ENCODE measurements at regions not wholly inside any gene's neighbourhood (a gene's known extent, or its start where the extent isn't known, plus 50 kb on each side); places are given as distances from the start of the nearest gene placed in this dataset.

DNA sequence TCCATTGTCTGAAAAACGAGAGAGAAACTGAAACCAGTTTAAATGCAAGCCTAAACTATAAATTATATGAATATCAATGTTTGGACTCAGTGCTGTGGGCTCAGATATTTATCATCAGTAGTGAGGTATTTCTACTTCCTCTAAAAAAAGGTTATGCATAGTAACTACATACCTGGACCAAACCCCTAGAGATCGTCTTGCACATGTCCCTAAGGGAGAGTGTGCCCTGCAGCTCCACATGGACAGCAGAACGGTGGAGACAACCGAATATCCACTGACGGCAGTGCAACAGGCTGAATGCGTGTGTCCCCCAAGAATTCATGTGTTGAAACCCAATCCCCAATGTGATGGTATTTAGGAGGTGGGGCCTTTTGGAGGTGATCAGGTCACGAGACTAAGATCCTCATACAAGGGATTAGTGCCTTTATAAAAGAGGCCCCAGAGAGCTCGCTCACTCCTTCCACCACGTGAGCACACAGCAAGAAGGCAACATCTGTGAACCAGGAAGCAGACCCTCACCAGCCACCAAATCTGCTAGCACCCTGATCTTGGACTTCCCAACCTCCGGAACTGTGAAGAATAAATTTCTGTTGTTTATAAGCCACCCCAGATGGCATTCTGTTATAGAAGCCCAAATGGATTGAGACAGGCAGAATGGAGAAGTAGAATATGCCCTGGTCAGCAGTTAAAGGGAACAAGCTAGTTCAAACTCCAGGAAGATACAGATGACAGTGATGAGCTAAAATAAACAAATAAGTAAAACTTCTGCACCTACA is 208.4 kb downstream of the ANAPC1 start:
- DNase-seq, result no peak

GRCh38 chr2:111676291-111676822 is 207.6 kb downstream of the ANAPC1 start:
- DNase-seq, result no peak

DNA sequence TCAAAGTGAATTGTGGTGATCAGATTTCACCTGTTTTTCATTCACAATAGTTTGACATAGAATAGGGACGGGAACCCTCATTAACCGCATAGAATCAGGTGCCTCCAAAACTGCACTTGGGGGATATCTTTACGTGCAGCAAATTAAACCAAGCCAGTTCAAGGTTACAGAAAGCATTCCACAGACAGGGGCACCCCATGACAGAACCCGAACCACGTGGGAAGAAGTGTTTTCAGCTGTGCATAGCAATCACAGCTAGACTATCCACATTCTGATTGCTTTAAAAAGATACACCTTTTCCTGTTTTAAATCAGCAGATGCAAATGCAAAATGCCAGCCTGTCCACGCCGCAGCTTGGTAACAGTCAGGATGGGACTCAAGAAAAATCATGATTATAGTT is 205.8 kb downstream of the ANAPC1 start:
- DNase-seq, result no peak

DNA sequence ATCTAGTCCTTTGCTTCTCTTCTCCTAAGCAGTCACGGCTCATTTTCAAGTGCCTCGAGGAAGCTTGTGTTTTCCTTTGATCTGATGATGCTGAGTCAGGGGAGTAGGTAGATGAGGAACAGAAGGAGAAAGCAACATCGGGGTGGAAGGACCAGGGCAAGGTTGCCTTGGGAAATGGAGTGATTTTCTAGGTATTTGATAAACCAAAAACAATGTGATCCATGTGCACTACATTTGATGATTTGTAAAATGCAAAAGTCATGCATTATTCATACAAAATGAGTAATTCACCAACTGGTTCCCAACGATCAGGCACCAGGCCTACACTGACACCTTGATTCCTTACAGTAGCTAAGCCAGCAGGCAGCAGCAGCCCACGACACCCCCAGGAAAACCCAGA is 205.3 kb downstream of the ANAPC1 start:
- DNase-seq, result no peak

GRCh38 chr2:111679202-111679601 is 204.8 kb downstream of the ANAPC1 start:
- DNase-seq, result no peak

GRCh38 chr2:111684611-111685010 is 199.4 kb downstream of the ANAPC1 start:
- no peak for DNase-seq

GRCh38 chr2:111685342-111685741 is 198.7 kb downstream of the ANAPC1 start:
- no peak for DNase-seq

- no peak for DNase-seq
These were observed 197.0 kb downstream of the ANAPC1 start for GRCh38 chr2:111686994-111687393.

- no peak for DNase-seq
These were observed 196.1 kb downstream of the ANAPC1 start for GRCh38 chr2:111687911-111688310.

GRCh38 chr2:111688482-111688881 is 195.5 kb downstream of the ANAPC1 start:
- DNase-seq, result peak; percentile 76

- no peak for DNase-seq
These were observed 194.8 kb downstream of the ANAPC1 start for GRCh38 chr2:111689174-111689573.

- no peak for DNase-seq
These were observed 194.1 kb downstream of the ANAPC1 start for GRCh38 chr2:111689941-111690340.

- DNase-seq, result no peak
These were observed 192.7 kb downstream of the ANAPC1 start for GRCh38 chr2:111691164-111691875.

DNA sequence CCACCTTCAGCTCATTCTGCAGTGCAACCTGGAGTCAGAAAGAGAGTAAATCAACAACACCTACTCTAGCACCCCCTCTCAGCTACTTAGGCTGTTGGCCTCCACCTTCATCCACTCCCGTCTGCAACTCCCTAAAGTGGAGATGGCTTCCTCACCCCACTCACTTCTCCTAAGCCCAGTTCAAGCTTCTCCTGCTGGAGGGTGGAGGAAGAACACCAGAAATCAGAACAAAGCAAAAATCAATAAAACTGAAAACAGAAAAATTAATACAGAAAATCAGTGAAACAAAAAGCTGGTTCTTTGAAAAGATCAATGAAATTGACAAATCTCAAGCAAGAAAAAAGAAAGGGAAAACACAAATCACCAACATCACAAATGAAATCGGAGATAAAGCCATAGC is 191.7 kb downstream of the ANAPC1 start:
- no peak for DNase-seq

- peak; percentile 83 for DNase-seq
These were observed 189.3 kb downstream of the ANAPC1 start for GRCh38 chr2:111694700-111695101.

GRCh38 chr2:111695441-111696007 is 188.5 kb downstream of the ANAPC1 start:
- no peak for DNase-seq

DNA sequence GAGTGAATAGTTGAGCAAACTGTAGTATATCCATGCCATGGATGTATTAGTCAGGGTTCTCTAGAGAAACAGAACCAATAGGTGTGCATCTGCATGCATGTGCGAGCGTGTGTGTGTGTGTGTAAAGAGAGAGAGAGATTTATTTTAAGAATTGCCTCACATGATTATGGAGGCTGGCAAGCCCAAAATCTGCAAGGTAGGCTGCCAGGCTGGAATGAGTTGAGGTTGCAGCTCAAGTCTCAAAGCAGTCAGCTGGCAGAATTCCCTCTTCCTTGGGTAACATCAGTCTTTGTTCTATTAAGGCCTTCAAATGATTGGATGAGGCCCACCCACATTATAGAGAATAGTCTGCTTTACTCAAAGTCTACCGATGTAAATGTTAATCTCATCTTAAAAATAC is 187.8 kb downstream of the ANAPC1 start:
- no peak for DNase-seq

DNA sequence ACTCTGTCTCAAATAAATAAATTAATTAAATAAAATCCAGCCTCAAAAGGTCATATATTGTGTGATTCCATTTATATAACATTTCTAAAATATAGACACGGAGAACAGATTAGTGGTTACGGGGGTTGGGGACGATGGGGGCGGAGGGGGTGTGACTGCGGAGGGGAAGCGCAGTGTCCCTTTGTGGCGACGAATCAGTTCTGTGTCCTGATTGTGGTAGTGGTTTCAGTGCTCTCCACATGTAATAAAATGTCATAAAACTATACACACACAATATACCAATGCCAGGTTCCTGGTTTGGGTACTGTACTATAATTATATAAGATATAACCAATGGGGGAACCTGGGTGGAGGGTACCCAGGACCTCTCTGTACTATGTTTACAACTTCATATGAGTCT is 186.4 kb downstream of the ANAPC1 start:
- no peak for DNase-seq

GRCh38 chr2:111698089-111698488 is 185.9 kb downstream of the ANAPC1 start:
- no peak for DNase-seq

- peak; percentile 84 for DNase-seq
These were observed 185.0 kb downstream of the ANAPC1 start for GRCh38 chr2:111698743-111699554.

DNA sequence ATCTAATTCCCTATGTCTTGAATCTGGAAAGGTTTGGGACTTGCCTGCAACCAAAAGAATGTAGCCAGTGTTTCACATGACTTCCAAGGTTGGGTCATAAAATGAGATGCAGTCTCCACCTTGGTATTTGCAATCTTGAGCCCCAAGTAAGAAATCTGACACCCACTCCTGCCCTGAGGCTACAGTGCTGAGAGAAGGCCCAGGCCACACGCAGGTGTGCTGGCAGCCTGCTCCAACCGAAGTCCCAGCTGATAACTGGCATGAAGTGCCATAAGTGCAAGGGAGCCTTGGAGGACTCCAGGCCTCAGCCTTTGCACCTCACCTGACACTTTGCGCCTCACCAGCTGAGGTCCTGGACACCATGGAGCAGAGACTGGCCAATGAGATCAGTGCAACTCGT is 182.7 kb downstream of the ANAPC1 start:
- no peak for DNase-seq

DNA sequence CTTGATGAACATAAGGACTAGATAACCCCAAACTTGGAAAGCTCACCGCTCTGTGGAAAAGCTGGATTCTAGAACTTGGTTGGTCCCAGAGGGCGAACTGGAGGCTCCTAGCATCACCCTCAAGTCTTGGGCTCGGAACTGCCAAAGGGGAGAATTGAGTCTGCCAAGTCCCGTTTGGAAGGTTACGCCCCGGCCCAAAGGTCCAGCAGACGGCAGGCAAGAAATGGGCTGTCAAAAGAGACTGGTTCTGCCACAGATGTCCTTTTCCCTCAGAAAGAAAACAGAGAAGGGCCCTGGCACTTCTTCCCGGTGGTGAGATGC is 182.2 kb downstream of the ANAPC1 start:
- no peak for DNase-seq

DNA sequence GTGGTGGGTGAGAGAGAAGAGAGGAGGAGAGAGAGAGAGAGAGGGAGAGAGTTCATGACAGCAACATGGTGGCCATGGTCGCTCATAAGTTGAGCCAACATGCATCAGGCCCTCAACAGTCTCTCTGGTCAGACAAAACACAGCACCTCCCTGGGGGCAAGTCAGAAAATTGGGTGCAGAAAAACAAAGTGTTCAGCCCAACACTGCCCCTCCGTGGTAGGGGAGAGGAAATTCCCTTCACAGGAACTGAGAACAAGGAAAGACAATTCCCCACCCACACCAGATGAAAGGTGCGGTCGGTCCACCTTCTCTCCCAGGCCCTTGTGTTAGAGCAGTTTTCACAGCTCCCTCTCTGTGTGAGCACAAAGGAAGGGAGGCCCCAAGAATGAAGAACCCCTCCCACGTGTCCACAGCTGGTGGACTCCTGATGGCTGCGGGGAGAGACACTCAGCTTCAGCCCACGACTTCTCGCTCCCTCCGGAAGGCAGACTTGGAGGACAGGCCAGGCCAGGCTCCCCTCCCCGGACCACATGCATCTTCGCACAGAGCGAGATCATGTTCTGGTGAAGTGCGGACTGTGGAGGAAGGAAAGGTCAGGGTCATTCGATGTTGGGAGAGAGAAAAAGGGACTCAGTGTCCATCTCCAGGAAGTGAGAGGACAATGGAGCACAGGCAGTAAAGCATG is 181.7 kb downstream of the ANAPC1 start:
- no peak for DNase-seq
